Activated CD8-positive, alpha-beta memory T cell treated with anti-CD3 and anti-CD28 coated beads, Interleukin-2, amount 50 U/mL, for 24 hours (primary cell): ENCODE measurements at regions not wholly inside any gene's neighbourhood (a gene's known extent, or its start where the extent isn't known, plus 50 kb on each side); places are given as distances from the start of the nearest gene placed in this dataset.
"Not testable (repeated sequence)": the region's sequence is repeated elsewhere in the genome, so short reads cannot be mapped to it uniquely, and the experiment has no call there.

Experiments used
- DNase-seq: peaks from one replicate; pipeline ENCODE4 v3.0.0-alpha.2; 2020; ENCODE audit errors: extremely low read depth

DNA sequence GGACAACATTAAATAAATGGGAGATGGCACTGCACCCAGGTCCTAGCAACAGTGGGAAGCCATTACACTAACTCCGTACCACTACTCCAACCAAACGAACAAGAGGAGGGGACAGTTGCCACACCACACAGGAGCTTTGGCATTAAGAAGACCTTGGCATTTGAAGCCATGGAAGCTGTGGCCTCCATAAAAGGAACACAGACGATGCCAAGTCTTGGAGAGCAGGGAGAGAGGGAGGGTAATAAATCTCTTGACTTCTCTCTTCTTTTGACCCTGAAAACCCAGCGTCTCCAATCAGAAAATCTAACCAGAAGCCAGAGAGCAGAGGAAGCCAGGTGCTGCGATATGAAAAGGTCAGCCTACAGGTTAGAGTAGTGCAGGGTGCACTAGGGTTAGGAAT, 338.8 kb upstream of the TMEM132C start:
- DNase-seq, result no peak

DNA sequence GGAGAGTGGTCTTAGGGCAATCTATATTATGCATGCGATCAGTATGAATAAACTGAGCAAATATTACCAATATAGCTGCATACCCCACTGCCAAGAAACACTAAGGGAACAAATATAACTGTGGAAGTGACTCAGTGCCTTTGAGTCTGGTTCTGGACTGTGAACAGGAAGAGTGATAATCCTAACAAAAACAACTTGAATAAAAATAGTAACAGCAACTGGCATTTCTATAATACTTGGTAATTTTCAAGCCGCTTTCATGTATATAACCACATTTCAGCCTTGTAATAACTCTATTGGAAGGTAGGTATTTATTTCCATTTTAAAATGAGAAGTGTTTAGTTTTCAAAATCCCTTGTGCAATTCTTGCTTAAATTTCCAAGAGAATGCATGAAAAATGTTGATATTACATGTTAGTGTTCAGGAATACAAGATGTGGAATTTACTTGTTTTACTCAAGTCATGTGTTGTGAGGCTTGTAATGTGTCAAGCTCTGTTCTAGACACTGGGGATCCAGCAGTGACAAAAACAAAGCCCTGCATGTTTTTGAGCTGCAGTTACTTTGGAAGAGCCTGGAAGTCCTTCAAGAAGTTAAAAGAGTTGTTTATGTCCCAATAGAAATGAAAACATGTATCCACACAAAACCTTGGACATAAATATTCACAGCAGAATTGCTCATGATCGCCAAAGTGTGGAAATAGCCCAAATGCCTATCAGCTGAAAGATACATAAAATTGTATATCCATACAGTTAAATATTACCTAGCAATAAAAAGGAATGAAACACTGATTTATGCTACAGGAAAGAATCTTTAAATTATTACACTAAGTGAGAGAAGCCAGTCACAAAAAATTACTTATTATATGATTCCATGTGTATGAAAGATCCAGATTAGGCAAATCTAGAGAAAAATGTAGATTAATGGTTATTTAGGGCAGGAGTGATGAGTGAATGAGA, 338.1 kb upstream of the TMEM132C start:
- no peak for DNase-seq

DNA sequence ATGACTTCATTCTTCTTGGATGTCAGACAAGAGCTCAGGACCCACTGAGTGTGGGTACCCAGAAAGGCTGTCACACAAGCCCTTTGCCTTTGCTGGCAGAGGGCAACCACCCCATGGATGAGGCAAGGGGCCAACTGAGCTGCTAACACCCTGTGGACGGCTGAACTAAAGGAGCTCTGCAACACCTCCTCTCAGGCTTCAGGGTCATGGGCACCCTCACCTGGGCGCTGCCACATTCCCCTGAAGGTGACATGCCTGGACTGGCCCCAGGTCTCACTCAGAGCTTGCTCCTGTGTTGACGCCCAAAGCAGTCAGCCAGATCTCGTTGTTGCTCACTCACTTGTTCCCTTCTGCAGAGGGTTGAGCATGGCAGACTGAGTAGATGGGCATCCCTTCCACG, 336.8 kb upstream of the TMEM132C start:
- DNase-seq, result no peak

DNA sequence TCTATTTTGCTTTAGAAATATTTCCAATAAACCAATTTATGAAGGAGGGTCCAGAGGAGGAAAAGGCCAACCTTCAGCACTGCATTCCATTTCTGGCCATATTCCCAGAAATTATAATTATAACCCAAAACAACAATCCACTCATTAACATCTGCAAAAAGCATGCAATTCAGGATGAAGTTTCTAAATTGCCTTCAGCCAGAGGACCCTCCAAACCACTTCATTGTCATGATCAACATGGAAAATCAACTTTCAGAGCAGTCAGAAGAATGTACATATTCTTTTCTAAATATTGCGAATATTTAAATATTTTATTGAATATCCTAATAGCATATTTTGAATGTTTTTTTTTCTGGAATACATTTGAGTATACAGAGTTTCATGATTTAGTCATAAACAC, 332.6 kb upstream of the TMEM132C start:
- no peak for DNase-seq

DNA sequence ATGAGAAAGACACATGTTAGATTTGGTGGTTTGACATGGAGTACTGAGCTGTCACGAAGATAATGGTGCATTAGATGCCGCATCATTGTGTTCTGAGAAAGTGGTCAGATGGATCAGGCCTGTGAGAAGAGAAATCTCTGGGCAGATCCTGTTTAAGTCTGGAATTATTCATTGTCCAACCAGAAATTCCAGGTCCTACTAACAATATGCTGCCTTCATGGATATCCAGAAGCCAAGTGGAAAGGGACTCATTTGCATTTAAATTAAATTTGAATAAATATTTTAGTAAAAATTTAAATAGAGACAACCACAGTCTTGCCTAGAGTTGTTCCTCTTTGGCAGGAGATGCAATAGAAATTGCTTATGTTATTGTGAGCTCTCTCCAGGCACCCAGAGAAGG, 330.5 kb upstream of the TMEM132C start:
- DNase-seq, result no peak

DNA sequence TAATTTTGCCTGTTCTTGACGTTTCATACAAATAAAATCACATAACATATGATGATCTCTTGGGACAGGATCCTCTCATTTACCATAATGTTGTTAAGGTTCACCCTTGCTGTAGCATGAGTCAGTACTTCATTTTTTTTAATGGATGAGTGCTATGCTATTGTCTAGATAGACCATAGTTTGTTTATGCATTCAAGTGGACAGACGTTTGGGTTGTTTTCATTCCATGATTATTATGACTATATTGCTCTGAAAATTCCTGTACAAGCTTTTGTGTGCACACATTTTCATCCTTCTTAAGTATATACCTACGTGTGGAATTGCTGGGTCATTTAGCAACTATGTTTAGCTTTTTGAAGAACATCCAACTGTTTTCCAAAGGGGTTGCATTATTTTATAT, 325.6 kb upstream of the TMEM132C start:
- no peak for DNase-seq

DNA sequence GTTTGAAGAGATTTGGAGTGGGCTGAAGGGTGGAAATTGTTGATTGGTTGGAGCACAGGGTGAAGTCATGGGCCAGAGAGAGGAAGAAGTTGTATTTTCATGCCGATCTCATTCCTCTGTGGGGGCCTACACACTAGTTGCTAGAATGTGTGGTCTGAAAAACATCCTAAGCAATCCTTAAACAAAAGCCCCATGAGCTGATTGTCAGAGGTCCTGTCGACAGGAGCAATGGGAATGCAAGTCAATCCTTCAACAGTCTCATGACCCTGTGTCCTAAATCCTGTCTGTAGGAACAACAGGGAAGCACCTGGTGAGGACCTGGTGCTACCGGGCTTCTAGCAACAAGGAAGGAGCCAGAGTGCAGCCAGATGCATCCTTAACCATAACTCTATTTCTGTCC, 324.0 kb upstream of the TMEM132C start:
- DNase-seq, result no peak

DNA sequence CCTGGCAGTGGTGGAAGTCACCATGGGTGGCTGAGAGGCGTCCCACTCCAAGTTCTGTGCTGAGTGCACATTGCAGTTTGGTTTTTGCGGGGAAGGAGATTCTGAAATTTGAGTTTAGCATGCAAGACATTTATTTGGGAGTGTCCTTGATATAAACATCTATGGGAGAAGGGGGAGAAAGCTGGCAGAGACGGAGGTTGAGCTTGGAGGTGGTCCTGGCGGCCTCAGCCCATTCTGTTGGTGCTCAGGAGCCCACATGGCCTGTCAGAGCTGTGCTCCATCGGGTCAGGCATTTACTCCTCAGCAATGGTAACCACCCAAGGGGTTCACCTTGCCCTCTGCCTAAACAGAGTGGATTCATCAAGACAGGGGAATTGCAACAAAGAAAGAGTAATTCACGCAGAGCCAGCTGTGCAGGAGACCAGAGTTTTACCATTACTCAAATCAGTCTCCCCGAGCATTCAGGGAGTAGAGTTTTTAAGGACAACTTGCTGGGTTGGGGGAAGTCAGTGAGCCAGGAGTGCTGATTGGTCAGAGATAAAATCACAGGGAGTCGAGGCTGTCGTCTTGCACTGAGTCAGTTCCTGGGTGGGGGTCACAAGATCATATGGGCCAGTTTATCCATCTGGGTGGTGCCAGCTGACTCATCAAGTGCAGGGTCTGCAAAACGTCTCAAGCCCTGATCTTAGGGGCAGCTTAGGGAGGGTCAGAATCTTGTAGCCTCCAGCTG, 323.3 kb upstream of the TMEM132C start:
- no peak for DNase-seq

DNA sequence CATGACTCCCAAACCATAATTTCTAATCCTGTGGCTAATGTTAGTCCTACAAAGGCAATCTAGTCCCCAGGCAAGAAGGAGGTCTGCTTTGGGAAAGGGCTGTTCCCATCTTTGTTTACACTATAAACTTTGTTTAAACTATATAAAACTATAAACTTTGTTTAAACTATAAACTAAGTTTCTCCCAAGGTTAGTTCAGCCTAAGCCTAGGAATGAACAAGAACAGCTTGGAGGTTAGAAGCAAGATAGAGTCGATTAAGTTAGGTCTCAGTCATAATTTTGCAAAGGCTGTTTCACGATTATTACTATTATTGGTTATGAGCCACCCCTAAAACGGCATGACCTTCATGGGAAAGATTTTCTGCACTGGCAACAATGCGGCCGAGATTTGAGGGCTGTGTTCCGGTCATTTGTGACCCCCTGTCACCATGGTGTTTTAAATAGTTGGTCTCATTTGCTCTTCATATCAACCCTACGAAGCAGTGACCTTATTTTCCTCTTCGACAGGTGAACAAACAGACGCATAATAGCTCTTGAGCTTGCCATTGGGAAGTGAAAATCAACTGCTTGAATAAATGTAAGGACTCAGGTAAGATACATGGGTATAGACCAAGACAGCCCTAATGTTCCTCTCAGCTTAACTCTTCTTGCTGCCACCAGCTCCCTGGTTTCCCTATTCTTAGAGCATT, 322.6 kb upstream of the TMEM132C start:
- DNase-seq, result no peak

DNA sequence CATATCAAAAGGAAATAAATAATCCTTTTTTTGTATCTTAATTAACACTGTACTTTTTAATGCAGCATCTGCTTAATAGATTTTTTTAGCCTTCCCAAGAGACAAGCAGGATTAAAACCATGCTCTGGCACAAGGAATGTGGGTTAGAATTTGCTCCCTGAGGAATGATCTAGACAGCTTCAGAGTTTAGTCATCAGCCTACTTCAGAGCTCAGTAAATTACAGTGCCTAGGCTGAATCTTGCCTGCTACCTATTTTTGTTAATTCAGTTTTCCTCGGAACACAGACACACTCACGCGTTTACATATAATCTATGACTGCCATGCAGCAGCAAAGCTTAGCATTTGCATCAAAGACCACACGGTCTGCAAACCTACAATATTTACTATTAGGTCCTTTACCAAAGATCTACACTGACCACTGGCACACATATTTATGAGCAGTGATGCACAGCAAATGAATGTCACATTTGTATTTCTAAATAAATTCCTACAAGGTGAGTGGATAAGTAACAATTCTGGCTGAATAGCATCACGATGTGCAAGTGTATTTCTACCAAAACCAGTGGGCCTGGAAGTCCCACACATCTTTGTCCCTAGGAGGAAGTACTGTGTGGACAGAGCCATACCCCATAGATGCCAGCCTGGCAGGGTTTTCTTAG, 309.8 kb upstream of the TMEM132C start:
- DNase-seq, result no peak

DNA sequence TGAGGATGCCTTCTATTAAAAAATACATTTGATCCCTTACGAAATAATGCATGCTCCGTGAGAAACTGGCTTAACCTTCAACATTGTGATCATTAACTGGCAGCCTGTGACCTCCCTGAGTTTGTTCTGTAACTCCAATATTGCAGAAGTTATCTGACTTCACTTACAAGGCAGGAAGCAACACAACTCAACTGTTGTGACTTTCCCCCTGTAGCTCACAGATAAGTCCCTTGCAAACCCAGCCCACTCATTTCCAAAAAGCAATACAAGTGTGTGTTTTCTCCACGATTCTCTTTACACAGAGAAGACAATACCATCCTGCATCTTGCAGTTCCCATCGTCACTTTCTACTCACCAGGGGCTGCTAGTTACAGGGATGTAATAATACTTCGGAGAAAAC, 304.7 kb upstream of the TMEM132C start:
- no peak for DNase-seq

DNA sequence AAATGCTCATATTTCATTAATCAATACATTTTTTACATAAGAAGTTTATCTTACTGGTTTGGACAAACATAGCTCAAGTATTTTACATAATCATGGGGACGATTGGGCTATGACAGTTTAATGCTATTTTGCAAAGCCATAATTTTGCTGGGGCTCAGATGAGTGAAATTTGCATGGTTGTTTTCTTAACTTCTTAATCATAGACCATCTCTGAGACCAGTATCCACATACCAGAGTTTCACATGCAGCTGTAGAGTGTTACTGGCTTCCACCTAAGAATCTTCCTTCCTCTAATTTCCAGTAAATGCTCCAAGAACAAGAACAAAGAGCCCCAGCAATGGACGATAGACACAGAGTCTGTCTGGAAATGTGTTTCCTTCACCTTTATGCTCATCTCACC, 303.0 kb upstream of the TMEM132C start:
- no peak for DNase-seq

DNA sequence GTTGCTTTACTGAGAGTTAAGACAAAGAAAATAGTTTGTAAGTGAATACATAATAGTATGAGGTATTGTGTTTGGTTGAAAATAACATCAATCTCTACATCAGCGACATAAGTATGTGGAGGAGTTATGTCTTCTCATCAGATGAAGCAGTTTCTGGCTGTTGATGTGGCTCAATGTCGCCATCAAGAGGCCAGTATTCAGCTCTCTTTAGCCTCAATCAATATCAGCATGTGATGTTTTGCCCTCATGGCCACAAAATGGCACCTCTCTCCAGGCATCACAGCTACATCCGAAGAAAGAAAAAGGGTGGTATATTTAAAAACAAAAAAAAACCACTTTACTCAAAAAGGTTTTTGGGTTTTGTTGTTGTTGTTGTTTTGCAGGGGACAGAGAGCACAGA, 302.3 kb upstream of the TMEM132C start:
- DNase-seq, result no peak

DNA sequence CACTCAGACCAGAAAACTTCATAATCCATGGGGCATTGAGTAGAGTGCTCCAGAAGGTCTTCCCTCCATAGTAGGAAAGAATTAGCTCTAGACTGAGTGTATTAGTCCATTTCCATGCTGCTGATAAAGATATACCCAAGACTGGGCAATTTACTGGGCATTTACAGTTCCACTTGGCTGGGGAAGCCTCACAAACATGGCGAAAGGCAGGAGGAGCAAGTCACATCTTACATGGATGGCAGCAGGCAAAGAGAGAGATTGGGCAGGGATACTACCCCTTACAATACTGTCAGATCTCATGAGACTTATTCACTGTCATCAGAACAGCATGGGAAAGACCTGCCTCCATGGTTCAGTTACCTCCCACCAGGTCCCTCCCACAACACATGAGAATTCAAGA, 300.6 kb upstream of the TMEM132C start:
- no peak for DNase-seq

DNA sequence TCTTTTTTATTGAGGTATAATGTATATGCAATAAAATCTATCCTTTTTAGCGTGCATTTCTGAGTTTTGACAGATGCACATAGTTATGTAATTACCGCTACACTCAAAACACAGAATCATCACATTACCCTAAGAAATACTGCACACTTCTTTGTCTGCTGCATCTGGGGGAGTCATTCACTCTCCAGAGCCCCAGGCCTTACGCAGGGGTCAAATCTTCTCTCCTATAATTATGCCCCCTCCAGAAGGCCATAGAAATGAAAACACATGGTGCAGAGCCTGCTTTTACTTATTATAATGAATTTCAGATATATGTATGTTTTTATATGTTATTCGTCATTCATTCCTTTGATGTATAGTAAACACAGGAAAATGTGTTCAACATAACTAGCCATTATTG, 296.5 kb upstream of the TMEM132C start:
- no peak for DNase-seq

DNA sequence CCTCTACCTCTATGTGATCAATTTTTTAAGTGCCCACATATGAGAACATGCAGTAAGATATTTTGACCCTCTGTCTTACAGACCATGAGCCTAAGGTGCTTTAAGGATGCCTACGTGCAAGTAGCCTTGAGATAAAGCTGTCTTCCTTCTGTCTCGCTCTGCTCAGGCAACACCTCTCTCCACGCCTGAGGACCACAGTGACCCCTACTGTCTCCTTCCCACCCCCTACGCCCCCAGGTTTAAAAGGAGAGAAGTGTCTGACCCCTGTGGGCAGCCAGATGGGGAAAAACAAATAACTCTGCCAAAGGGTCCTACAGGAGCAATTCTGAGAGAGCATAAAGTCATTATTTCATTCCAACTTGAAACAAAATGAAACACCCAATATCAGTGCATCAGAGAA, 286.4 kb upstream of the TMEM132C start:
- no peak for DNase-seq

DNA sequence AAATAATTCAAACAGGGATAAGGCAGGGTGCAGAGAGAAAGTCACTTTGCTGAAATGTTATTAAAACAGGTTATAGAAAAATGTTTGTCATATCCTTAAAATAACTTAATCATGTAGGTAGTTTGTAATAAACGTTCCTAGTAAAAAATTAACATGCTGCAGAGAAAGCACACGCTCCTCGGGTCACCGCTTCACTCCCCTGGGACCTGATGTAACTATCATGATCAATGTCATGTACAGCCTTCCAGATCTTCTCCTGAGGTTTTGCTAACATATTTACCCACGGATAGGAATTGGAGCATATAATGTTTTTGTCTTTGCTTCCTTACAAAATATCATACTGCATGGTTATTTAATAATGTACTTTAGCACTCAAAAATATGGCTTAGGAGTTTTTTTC, 285.1 kb upstream of the TMEM132C start:
- DNase-seq, result no peak

DNA sequence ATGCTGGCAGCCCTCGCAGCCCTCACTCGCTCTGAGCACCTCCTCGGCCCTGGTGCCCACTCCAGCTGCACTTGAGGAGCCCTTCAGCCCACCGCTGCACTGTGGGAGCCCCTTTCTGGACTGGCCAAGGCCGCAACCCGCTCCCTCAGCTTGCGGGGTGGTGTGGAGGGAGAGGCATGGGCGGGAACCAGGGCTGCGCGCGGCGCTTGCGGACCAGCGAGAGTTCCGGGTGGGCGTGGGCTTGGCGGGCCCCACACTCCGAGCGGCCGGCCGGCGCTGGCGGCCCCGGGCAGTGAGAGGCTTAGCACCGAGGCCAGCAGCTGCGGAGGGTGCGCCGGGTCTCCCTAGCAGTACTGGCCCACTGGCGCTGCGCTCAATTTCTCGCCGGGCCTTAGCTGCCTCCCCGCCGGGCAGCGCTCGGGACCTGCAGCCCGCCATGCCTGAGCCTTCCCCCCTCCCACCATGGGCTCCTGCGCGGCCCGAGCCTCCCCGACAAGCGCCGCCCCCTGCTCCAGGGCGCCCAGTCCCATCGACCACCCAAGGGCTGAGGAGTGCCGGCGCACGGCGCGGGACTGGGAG, 283.7 kb upstream of the TMEM132C start:
- not testable (repeated sequence) for DNase-seq

DNA sequence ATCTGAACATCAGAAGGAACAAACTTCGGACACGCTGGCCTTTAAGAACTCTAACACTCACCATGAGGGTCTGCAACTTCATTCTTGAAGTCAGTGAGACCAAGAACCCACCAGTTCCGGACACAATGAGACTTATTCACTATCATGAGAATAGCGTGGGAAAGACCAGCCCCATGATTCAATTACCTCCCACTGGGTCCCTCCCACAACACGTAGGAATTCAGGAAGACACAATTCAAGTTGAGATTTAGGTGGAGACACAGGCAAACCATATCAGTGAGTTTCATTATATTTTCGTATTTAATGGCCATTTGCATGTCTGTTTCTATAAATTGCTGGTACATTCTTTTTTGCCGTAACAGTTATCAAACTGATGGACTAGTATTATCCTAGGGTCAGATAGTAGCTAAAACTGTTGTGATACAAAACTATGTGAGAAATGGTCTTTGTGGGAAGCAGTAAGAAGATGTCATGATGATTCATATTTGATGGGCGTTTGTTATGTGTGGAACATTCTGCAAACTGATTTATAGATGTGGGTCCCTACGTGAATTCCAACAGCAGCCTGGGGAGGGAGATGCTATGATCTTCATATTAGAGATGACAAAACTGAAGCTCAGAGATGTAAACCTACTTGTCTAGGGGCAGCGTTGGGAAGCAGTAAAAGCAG, 282.4 kb upstream of the TMEM132C start:
- DNase-seq, result no peak

DNA sequence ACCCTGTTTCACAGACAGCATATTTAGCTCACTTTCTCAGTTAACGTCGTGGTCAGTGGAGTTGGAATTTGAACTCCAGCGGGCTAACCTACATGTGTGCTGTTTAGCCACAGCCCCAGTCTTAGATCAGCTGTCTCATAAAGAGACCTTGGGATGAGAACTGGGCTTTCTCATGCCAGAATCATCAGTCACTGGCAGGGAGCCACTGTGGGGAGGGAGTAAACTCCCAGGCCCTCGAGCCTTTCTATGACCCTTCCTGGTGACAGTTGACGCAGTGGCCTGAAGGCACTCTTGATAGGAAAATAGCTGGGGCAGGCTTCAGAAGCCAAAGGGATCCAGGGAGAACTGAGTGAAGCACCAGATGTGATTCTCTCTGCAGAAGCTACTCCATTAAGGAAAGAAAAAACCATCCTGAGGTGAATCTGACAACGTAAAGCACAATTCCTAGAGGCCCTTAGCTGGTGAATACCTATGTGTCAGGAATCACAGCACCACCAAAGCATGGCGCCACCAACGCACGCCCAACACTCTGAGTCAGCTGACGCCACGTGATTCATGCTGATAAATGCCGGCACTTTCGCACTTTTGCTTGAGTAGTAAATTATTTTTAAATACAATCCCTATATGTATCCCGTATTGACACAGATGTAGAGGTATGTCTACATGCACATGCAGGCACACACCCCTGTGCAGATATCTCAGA, 279.6 kb upstream of the TMEM132C start:
- no peak for DNase-seq

DNA sequence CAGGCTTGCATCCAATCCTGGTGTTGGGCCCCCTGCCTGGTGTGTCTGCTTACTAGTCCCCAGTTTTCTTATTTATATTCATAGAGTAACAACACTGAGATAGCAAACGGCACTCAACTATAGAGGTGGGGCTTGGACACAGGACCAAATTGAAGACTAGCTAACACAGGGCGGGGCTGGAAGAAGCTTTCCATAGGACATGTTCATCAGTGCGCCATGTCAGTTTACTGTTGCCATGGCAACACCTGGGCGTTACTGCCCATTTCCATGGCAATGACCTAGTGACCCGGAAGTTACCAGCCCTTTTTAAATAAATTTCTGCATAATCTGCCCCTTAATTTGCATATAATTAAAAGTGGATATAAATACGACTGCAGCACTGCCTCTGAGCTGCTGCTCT, 275.5 kb upstream of the TMEM132C start:
- DNase-seq, result no peak
